ENCODE measurements at regions not wholly inside any gene's neighbourhood (a gene's known extent, or its start where the extent isn't known, plus 50 kb on each side); places are given as distances from the start of the nearest gene placed in this dataset.
"Not testable (repeated sequence)": the region's sequence is repeated elsewhere in the genome, so short reads cannot be mapped to it uniquely, and the experiment has no call there.

DNA sequence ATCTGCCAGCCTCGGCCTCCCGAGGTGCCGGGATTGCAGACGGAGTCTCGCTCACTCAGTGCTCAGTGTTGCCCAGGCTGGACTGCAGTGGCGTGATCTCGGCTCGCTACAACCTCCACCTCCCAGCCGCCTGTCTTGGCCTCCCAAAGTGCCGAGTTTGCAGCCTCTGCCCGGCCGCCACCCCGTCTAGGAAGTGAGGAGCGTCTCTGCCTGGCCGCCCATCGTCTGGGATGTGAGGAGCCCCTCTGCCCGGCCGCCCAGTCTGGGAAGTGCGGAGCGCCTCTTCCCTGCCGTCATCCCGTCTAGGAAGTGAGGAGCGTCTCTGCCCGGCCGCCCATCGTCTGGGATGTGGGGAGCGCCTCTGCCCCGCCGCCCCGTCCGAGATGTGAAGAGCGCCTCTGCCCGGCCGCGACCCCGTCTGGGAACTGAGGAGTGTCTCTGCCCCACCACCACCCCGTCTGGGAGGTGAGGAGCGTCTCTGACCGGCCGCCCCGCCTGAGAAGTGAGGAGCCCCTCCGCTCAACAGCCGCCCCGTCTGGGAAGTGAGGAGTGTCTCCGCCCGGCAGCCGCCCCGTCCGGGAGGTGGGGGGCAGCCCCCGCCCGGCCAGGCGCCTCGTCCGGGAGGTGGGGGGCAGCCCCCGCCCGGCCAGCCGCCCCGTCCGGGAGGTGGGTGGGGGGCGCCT, 180.4 kb upstream of the ZNF184 start:
- not testable (repeated sequence) for H3K9me3 Mint-ChIP-seq (ENCODE audit: unreplicated experiment); H3K27me3 Mint-ChIP-seq (ENCODE audit: low read depth, unreplicated experiment); FAIRE-seq; H3K9me3 ChIP-seq (ENCODE audit: insufficient read depth, low read depth, low read length); H3K27me3 ChIP-seq (ENCODE audit: insufficient read depth, low read length); H4K20me1 ChIP-seq (ENCODE audit: insufficient read depth, low read length); H3K4me2 ChIP-seq (ENCODE audit: low read length); H3K4me1 ChIP-seq (ENCODE audit: insufficient read depth, low read length); H3K27ac ChIP-seq (ENCODE audit: low read depth, low read length); H3K27ac Mint-ChIP-seq (ENCODE audit: unreplicated experiment); H2AFZ ChIP-seq (ENCODE audit: low read depth, low read length); H3K9ac ChIP-seq (ENCODE audit: low read length); H3K36me3 ChIP-seq (ENCODE audit: insufficient read depth, low read length); H3K4me3 ChIP-seq (ENCODE audit: insufficient read depth, low read depth, low read length); H3K36me3 Mint-ChIP-seq (ENCODE audit: low read depth, unreplicated experiment); H3K4me1 Mint-ChIP-seq (ENCODE audit: low read depth, unreplicated experiment); DNase-seq (ENCODE audit: low read depth); H3K4me3 Mint-ChIP-seq (ENCODE audit: unreplicated experiment); H3K79me2 ChIP-seq (ENCODE audit: insufficient read depth, low read length)

- DNase-seq (ENCODE audit: low read depth) = peak; percentile 39
- Histone ChIP-seq H3K27ac (ENCODE audit: low read depth, low read length) (no peak overlapping the region), H3K36me3 (ENCODE audit: insufficient read depth, low read length) (no peaks in the 10 kb centered on the region), H3K27me3 (ENCODE audit: insufficient read depth, low read length) (no peaks in the 10 kb centered on the region), H3K9ac (ENCODE audit: low read length) (peak overlapping the region; percentile 7), H3K79me2 (ENCODE audit: insufficient read depth, low read length) (no peaks in the 10 kb centered on the region), H2AFZ (ENCODE audit: low read depth, low read length) (no peak overlapping the region), H4K20me1 (ENCODE audit: insufficient read depth, low read length) (no peaks in the 10 kb centered on the region), H3K4me1 (ENCODE audit: insufficient read depth, low read length) (no peaks in the 10 kb centered on the region), H3K9me3 (ENCODE audit: insufficient read depth, low read depth, low read length) (no peaks in the 10 kb centered on the region), H3K4me2 (ENCODE audit: low read length) (peak overlapping the region; percentile 69), H3K4me3 (ENCODE audit: insufficient read depth, low read depth, low read length) (no peak overlapping the region)
- Mint-ChIP-seq H3K9me3 (ENCODE audit: unreplicated experiment) (no peaks in the 10 kb centered on the region), H3K4me3 (ENCODE audit: unreplicated experiment) (peak overlapping the region; percentile 87), H3K27me3 (ENCODE audit: low read depth, unreplicated experiment) (no peaks in the 10 kb centered on the region), H3K27ac (ENCODE audit: unreplicated experiment) (peak overlapping the region; percentile 1), H3K36me3 (ENCODE audit: low read depth, unreplicated experiment) (no peaks in the 10 kb centered on the region), H3K4me1 (ENCODE audit: low read depth, unreplicated experiment) (no peaks in the 10 kb centered on the region)
- TF ChIP-seq, protein P1, sequence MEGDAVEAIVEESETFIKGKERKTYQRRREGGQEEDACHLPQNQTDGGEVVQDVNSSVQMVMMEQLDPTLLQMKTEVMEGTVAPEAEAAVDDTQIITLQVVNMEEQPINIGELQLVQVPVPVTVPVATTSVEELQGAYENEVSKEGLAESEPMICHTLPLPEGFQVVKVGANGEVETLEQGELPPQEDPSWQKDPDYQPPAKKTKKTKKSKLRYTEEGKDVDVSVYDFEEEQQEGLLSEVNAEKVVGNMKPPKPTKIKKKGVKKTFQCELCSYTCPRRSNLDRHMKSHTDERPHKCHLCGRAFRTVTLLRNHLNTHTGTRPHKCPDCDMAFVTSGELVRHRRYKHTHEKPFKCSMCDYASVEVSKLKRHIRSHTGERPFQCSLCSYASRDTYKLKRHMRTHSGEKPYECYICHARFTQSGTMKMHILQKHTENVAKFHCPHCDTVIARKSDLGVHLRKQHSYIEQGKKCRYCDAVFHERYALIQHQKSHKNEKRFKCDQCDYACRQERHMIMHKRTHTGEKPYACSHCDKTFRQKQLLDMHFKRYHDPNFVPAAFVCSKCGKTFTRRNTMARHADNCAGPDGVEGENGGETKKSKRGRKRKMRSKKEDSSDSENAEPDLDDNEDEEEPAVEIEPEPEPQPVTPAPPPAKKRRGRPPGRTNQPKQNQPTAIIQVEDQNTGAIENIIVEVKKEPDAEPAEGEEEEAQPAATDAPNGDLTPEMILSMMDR (IDR thresholded peaks at IDR 0.05; ENCODE audit: insufficient read depth, low read depth, low read length) = no peak
- TF ChIP-seq EZH2 (IDR thresholded peaks at IDR 0.05; ENCODE audit: insufficient read depth, low read length) = no peak
- FAIRE-seq = no peak
Observed at GRCh38 chr6:27651371-27651732, 178.4 kb upstream of the ZNF184 start.

- Histone ChIP-seq H4K20me1 (ENCODE audit: insufficient read depth, low read length) (no peaks in the 10 kb centered on the region), H3K9me3 (ENCODE audit: insufficient read depth, low read depth, low read length) (no peaks in the 10 kb centered on the region), H3K4me1 (ENCODE audit: insufficient read depth, low read length) (no peaks in the 10 kb centered on the region), H3K36me3 (ENCODE audit: insufficient read depth, low read length) (no peaks in the 10 kb centered on the region), H3K9ac (ENCODE audit: low read length) (peak overlapping the region; percentile 7), H3K79me2 (ENCODE audit: insufficient read depth, low read length) (no peaks in the 10 kb centered on the region), H3K27ac (ENCODE audit: low read depth, low read length) (no peak overlapping the region), H3K4me3 (ENCODE audit: insufficient read depth, low read depth, low read length) (no peak overlapping the region), H3K4me2 (ENCODE audit: low read length) (peak overlapping the region; percentile 69), H3K27me3 (ENCODE audit: insufficient read depth, low read length) (no peaks in the 10 kb centered on the region), H2AFZ (ENCODE audit: low read depth, low read length) (no peak overlapping the region)
- FAIRE-seq (peak; percentile 5), DNase-seq (ENCODE audit: low read depth) (peak; percentile 69)
- no peaks in the 10 kb centered on the region for H3K36me3 Mint-ChIP-seq (ENCODE audit: low read depth, unreplicated experiment)
- no peak for TF ChIP-seq EZH2 (IDR thresholded peaks at IDR 0.05; ENCODE audit: insufficient read depth, low read length)
- TF ChIP-seq, protein P1 (IDR thresholded peaks at IDR 0.05; ENCODE audit: insufficient read depth, low read depth, low read length) = peak; percentile 40
- no peaks in the 10 kb centered on the region for H3K4me1 Mint-ChIP-seq (ENCODE audit: low read depth, unreplicated experiment)
- H3K27me3 Mint-ChIP-seq (ENCODE audit: low read depth, unreplicated experiment) = peaks cover under 1% of the 10 kb centered on the region
- H3K9me3 Mint-ChIP-seq (ENCODE audit: unreplicated experiment) = no peaks in the 10 kb centered on the region
- H3K27ac Mint-ChIP-seq (ENCODE audit: unreplicated experiment) = peak overlapping the region; percentile 58
- H3K4me3 Mint-ChIP-seq (ENCODE audit: unreplicated experiment) = peak overlapping the region; percentile 87
Observed at GRCh38 chr6:27650620-27651370, 177.9 kb upstream of the ZNF184 start.

Data from astrocyte (in vitro differentiated cells and primary cell).